Neural cell (in vitro differentiated cells): ENCODE measurements at regions not wholly inside any gene's neighbourhood (a gene's known extent, or its start where the extent isn't known, plus 50 kb on each side); places are given as distances from the start of the nearest gene placed in this dataset.

ENCODE experiments used
- H2AFZ ChIP-seq: fragments of 200-600, 300-800 bp; sonication (generic), shearing (Covaris generic); 2 replicates; pipeline ENCODE4 v1.6.0; 2014; ENCODE audit warnings: low read depth, mild to moderate bottlenecking, antibody characterized with exemption, low read length, moderate library complexity
- H3F3A ChIP-seq: fragments of 200-600 bp; shearing (Covaris generic); 2 replicates; pipeline ENCODE4 v1.6.1; 2016; ENCODE audit warnings: mild to moderate bottlenecking, moderate library complexity, mixed read lengths, antibody characterized with exemption, low read length; ENCODE audit not compliant: insufficient read depth, poor library complexity, severe bottlenecking
- H3K27ac ChIP-seq: fragments of 200-600, 300-800 bp; sonication (generic), shearing (Covaris generic); 2 replicates; pipeline ENCODE4 v1.5.1; 2014; ENCODE audit warnings: mild to moderate bottlenecking, low read length, moderate library complexity
- H3K27me3 ChIP-seq: fragments of 300-800, 200-600 bp; sonication (generic), shearing (Covaris generic); 2 replicates; pipeline ENCODE4 v1.6.0; 2014; ENCODE audit warnings: mild to moderate bottlenecking, low read depth, low read length, moderate library complexity; ENCODE audit not compliant: insufficient read depth
- H3K36me3 ChIP-seq: fragments of 300-800, 200-600 bp; sonication (generic), shearing (Covaris generic); 2 replicates; pipeline ENCODE4 v1.5.1; 2014; ENCODE audit warnings: mild to moderate bottlenecking, antibody characterized with exemption, low read length, moderate library complexity; ENCODE audit not compliant: insufficient read depth
- H3K4me2 ChIP-seq: fragments of 300-800, 200-600 bp; sonication (generic), shearing (Covaris generic); 2 replicates; pipeline ENCODE4 v1.6.0; 2014; ENCODE audit warnings: mild to moderate bottlenecking, low read length
- H3K4me3 ChIP-seq: fragments of 300-800, 200-600 bp; sonication (generic), shearing (Covaris generic); 2 replicates; pipeline ENCODE4 v1.5.1; 2014; ENCODE audit warnings: mild to moderate bottlenecking, low read length, moderate library complexity
- H3K79me2 ChIP-seq: fragments of 200-600 bp; shearing (Covaris generic); replicated peaks from 2 replicates; pipeline ENCODE4 v1.6.0; 2014; ENCODE audit warnings: mild to moderate bottlenecking, low read length, moderate library complexity; ENCODE audit not compliant: insufficient read depth
- H3K9ac ChIP-seq: fragments of 300-800, 200-600 bp; sonication (generic), shearing (Covaris generic); 2 replicates; pipeline ENCODE4 v1.6.1; 2016; ENCODE audit warnings: mild to moderate bottlenecking, low read length, mixed read lengths
- H3K9me2 ChIP-seq: fragments of 200-600 bp; shearing (Covaris generic); 2 replicates; pipeline ENCODE4 v1.6.1; 2016; ENCODE audit warnings: mild to moderate bottlenecking, low read length, mixed read lengths; ENCODE audit not compliant: insufficient read depth
- H3K9me3 ChIP-seq: fragments of 200-600, 300-800 bp; sonication (generic), shearing (Covaris generic); 2 replicates; pipeline ENCODE4 v1.6.1; 2016; ENCODE audit warnings: mild to moderate bottlenecking, mixed run types, low read length, moderate library complexity, mixed read lengths
- H4K20me1 ChIP-seq: fragments of 200-600 bp; shearing (Covaris generic); 2 replicates; pipeline ENCODE4 v1.6.1; 2016; ENCODE audit warnings: mild to moderate bottlenecking, mixed run types; ENCODE audit not compliant: insufficient read depth
- CTCF ChIP-seq: fragments of 450-650 bp; IDR thresholded peaks from 2 replicates; pipeline ENCODE4 v1.5.1; 2014; ENCODE audit warnings: antibody characterized with exemption, mild to moderate bottlenecking, moderate library complexity; ENCODE audit not compliant: poor library complexity, severe bottlenecking
- EP300 ChIP-seq: fragments of 450-650 bp; conservative IDR thresholded peaks from 2 replicates; pipeline ENCODE4 v1.6.1; 2014; ENCODE audit warnings: antibody characterized with exemption, mild to moderate bottlenecking, moderate library complexity; ENCODE audit not compliant: poor library complexity, severe bottlenecking
- EZH2 ChIP-seq: fragments of 200-600, 300-800 bp; shearing (Covaris generic), sonication (generic); IDR thresholded peaks from 2 replicates; pipeline ENCODE4 v1.6.1; 2014; ENCODE audit warnings: antibody characterized with exemption, low read length, borderline replicate concordance, mild to moderate bottlenecking; ENCODE audit not compliant: insufficient read depth, poor library complexity, severe bottlenecking
- MXI1 ChIP-seq: fragments of 450-650 bp; conservative IDR thresholded peaks from 2 replicates; pipeline ENCODE4 v1.6.1; 2014; ENCODE audit warnings: antibody characterized with exemption, mild to moderate bottlenecking; ENCODE audit not compliant: poor library complexity, severe bottlenecking
- POLR2AphosphoS5 ChIP-seq: IDR thresholded peaks from 2 replicates; pipeline ENCODE4 v1.6.1; 2012
- RAD21 ChIP-seq: fragments of 450-650 bp; conservative IDR thresholded peaks from 2 replicates; pipeline ENCODE4 v1.6.1; 2014; ENCODE audit warnings: antibody characterized with exemption, mild to moderate bottlenecking, moderate library complexity
- REST ChIP-seq: IDR thresholded peaks from 2 replicates; pipeline ENCODE4 v1.6.1; 2012; ENCODE audit warnings: borderline replicate concordance
- SMC3 ChIP-seq: fragments of 450-650 bp; conservative IDR thresholded peaks from 2 replicates; pipeline ENCODE4 v1.6.1; 2014; ENCODE audit warnings: antibody characterized with exemption, mild to moderate bottlenecking, moderate library complexity; ENCODE audit not compliant: poor library complexity
- TAF1 ChIP-seq: IDR thresholded peaks from 2 replicates; pipeline ENCODE4 v1.6.1; 2012; ENCODE audit warnings: low read depth

- no peak overlapping the region for H3K9ac ChIP-seq
- H3F3A ChIP-seq = no peaks in the 10 kb centered on the region
- H4K20me1 ChIP-seq = no peaks in the 10 kb centered on the region
- TF ChIP-seq RAD21 (no peak), REST (no peak), MXI1 (no peak), TAF1 (no peak), POLR2AphosphoS5 (no peak), EZH2 (no peak), SMC3 (no peak), CTCF (no peak), EP300 (no peak)
- no peak overlapping the region for H3K4me3 ChIP-seq
- H2AFZ ChIP-seq = no peak overlapping the region
- no peaks in the 10 kb centered on the region for H3K9me2 ChIP-seq
- H3K36me3 ChIP-seq = no peaks in the 10 kb centered on the region
- H3K27me3 ChIP-seq = no peaks in the 10 kb centered on the region
- no peaks in the 10 kb centered on the region for H3K9me3 ChIP-seq
- H3K4me2 ChIP-seq = no peak overlapping the region
- no peaks in the 10 kb centered on the region for H3K79me2 ChIP-seq
- no peak overlapping the region for H3K27ac ChIP-seq
Measured at GRCh38 chr9:19690128-19690527, 98.7 kb downstream of the SLC24A2 start.

GRCh38 chr9:19689328-19690101 lies 99.3 kb downstream of the SLC24A2 start:
- H3K27me3 ChIP-seq = no peaks in the 10 kb centered on the region
- H2AFZ ChIP-seq = no peak overlapping the region
- H3K9ac ChIP-seq = no peak overlapping the region
- no peak for TF ChIP-seq CTCF
- TF ChIP-seq RAD21 = no peak
- TF ChIP-seq MXI1 = no peak
- no peak for TF ChIP-seq SMC3
- TF ChIP-seq POLR2AphosphoS5 = no peak
- no peak for TF ChIP-seq EZH2
- TF ChIP-seq REST = no peak
- no peak for TF ChIP-seq EP300
- no peak for TF ChIP-seq TAF1
- H3K27ac ChIP-seq = no peak overlapping the region
- no peaks in the 10 kb centered on the region for H3F3A ChIP-seq
- H3K9me3 ChIP-seq = no peaks in the 10 kb centered on the region
- H3K9me2 ChIP-seq = no peaks in the 10 kb centered on the region
- H3K36me3 ChIP-seq = no peaks in the 10 kb centered on the region
- no peak overlapping the region for H3K4me3 ChIP-seq
- no peaks in the 10 kb centered on the region for H4K20me1 ChIP-seq
- H3K4me2 ChIP-seq = no peak overlapping the region
- H3K79me2 ChIP-seq = no peaks in the 10 kb centered on the region
